GM19463 (cell line): ENCODE measurements at regions not wholly inside any gene's neighbourhood (a gene's known extent, or its start where the extent isn't known, plus 50 kb on each side); places are given as distances from the start of the nearest gene placed in this dataset.
"Not testable (repeated sequence)": the region's sequence is repeated elsewhere in the genome, so short reads cannot be mapped to it uniquely, and the experiment has no call there.

Experiments used
- ATAC-seq: cut with Tn5 transposase; IDR thresholded peaks from one replicate; pipeline ENCODE4 v1.9.1; 2021; ENCODE audit warnings: mild to moderate bottlenecking, moderate library complexity; ENCODE audit not compliant: unreplicated experiment

DNA sequence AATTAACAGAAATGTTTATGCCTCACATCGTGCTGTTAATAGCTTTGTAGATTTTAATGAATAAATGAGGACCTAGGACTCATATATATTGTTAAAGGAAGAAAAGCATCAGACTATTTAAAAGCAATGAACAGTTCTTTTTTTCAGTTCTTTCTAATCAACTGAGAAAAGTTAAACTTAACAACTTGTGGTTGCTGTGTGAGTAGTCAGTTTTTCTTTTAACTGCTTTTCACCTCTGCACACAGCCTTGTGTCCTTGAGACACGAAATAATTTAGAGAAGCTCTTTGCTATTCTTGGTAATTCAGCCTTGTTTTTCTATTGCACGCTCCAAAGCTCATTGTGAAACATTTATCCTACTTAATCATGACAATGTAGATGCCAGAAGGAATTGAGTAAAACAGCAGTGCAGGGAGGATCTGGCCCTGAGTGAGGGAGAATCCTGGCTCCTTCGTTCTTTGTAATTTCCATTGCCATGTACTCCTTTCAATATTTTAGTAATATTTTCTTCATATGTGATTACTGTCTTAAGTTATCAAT is 499.0 kb downstream of the PYDC2 start:
- no peak for ATAC-seq

DNA sequence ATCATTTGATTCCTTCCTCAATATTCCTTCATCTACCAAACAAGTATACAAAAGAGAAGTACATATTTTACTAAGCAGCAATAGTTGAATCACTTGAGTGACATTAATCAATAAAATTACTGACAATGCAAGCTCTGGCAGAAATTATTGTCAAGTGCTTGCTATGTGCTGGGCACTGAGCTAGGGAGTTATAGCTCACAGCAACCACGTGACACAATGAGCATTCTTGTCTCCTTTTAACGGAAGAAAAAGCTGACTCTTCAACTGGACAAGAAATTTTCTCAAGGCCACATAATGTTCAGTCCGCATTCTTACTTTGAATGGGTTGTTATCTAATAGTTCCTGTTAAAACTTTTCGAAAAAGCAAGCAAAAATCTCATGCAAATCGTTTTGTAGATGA is 500.1 kb downstream of the PYDC2 start:
- no peak for ATAC-seq

DNA sequence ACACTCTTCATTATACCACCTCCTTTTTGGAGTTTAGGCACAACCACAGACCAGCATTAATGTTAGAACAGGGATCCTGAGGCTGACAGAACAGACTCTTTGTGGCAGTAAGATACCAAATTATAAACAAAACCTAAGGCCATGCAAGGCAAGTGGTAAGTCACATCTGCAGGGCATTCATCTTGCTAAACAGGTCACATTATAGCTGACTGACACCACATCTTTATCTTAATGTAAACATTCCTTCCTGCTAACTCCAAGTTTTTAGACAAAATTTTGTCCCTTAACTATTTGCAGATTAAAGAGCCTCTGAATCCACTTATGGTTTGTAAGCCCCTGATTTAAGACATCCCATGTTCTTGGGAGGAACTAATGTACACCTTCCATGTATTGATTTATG is 500.6 kb downstream of the PYDC2 start:
- ATAC-seq = no peak

DNA sequence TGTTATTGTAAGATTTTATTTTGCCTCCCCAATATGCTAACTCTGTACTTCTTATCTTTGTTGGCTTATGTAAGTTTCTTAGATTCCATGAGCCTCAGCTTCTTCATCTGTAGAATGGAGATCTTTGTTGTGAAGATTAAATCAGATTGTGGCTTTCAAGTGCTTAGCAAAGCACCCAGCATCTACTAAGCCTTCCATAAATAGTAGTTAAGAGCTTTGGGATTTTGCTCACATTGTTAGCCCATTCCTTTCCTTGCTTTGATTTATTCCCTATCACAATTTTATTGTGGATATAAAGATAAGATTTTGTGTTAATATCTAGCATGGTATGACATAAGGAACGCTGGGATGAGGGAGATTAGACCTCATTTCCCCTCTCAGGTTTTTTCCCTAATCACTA is 501.4 kb downstream of the PYDC2 start:
- ATAC-seq = no peak

DNA sequence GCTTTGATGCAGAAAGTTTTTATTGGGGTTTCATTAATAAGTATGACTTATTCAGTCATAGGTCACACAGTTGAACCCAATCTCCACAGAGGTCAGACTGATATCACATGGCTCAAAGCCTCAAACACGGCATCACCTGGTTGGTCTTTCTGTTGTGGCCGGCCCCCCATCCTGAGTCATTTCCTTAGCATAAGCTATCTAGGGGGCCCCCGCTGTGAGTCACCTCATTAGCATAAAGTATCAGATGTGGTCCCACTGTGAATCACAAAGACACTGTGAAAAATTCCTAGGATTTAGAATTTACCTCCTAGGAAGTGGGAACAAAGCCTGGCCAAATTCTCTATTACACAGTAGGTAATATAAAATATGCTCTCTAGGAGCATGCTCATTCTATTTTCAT is 502.2 kb downstream of the PYDC2 start:
- no peak for ATAC-seq

DNA sequence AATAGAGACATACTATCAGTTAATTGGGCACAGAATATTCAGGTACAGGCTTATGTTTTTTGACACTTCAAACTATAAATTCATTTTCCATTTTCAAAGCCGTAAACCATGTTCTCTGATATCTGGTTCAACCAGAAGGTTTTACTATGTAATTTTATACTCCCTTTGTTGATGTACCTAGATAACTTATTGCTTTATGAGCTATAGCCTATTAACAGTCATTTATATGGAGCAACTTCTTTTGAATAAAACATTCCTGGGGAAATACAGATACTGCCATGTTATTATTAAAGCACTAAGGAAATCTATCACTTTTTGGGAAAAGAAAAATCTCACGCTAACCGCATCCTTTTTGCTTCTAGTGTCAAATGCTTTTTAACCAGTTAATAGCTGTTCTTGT is 505.6 kb downstream of the PYDC2 start:
- ATAC-seq = no peak

DNA sequence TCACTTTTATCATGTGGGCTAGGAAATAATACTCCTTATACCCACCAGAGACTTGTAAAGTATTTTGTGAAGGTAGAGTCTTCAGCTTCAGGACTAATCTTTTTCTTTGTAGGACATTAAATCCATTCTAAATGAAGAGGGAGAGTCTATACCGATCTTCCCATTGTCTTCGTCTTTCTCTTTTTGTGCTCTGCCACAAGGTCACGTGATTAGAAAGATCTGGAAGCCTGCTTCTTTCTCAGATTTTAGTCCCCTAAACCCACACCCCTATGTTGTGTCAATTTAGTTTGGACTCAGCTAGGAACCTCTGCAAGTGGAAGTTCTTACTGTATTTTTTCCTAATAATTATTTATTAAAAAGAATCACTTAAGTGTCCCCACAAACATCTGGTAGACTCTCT is 507.3 kb downstream of the PYDC2 start:
- ATAC-seq = no peak

DNA sequence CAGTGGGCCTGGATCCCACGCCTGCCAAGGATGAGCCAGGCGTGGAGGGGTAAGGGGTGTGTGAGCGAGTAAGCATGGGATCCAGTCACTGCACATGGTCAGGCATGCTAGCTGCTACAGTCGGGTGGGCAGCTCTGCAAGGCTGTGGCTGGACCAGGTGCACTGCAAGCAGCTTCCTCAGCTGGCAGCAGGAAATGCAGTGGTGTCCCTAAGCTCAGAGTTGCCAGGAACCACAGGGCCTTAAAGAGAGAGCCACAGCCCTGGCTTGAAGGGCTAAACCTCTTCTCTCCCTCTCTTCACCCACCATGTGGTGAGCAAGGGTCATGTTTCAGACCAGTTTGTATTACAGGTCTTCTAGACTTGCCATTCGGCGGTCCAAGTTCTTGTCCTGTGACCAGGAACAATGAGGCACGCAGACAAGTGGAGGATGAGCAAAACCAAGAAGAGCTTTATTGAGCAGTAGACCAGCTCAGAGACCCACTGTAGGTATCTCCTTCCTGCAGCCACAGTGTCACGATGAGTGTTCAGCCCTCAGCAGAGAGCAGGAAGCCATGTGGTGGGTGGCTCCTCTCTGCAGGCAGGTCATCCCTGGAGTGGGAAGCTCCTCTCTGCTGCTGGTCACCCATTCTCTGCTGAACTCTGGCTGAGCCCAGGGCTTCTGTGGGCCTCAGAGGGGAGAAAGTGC is 511.9 kb downstream of the PYDC2 start:
- ATAC-seq = no peak

DNA sequence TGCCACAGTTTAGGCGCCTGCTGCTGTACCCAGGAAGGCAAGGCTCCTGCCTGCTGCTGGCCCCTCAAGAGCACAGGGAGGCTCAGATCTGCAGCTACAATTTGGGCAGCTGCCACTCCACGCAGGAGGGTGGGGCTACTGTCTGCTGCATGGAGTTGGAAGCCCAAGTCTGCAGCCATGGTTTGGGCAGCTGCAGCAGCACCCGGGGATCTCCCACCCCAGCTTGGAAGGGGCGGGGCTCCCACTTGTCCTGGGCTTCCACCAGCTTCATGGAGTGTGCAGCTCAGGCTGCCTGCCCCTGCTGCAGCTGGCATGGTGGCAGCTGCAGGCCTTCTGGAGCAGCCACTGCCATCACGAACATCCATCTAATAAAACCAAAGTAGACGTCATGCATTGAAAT is 512.9 kb downstream of the PYDC2 start:
- ATAC-seq = no peak

DNA sequence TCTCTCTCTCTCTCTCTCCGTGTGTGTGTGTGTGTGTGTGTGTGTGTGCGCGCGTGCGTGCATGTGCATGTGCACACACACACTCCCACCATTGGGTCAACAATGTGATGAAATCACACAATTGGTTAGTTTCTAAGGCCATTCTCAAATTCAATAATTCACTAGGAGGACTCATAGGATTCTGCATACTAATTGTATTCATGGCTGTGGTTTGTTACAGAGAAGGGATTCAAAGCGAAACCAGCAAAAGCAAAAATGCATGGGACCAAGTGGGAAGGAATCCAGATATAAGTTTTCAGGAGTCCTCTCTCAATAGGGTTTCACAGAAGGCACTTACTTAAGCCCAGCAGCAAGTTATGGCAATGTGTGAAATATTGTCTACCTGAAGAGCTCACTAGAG is 515.0 kb downstream of the PYDC2 start:
- no peak for ATAC-seq

DNA sequence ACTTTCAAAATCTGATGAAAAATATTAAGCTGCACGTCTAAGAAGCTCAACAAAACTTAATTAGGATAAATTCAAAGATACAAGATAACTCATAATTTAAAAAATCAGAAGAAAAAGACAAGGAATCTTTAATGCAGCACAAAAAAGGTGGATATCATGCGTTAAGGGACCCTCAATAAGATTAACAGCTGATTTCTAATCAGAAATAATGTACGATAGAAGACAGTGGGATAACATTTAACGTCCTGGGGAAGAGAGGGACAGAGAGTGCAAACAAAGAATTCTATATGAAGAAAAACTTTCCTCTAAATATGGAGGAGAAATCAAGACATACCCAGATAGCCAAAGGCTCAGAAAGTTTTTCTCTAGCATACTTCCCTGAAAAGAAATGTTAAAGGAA is 519.5 kb downstream of the PYDC2 start:
- ATAC-seq = no peak

DNA sequence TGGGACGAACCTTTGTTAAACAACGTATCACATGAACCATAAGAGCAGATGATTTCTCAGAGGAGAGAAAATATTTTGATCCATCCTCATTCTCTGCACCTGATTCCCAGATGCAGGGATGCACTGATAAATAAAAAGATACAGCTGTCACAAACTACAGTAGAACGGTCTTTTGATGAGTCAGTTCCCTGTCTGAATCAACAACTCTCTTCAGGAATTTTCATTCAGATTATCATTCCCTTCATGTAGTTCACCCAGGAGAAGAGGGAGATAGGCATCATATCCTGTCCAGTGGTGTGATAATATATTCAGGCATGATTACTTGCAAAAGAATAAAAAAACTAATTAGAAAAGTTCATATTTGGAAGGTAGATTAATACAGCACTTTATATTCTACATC is 521.5 kb downstream of the PYDC2 start:
- ATAC-seq = no peak

DNA sequence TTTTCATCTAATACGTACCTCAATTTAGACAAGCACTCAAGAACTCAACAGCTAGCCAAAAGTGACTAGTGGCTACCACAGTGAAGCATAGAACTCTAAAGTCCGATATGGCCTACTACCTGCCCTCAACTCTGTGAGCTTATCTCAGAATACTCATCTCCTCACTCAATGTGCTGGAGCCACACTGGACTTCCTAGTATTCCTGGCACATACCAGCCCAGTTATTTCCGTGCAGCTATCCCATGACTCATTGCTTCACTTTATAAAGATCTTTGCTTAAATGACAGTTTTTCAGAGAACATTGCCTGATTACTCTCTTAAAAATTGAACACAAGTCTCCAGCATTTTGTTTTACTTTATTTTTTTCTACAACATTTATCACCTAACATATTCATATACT is 524.7 kb downstream of the PYDC2 start:
- no peak for ATAC-seq

DNA sequence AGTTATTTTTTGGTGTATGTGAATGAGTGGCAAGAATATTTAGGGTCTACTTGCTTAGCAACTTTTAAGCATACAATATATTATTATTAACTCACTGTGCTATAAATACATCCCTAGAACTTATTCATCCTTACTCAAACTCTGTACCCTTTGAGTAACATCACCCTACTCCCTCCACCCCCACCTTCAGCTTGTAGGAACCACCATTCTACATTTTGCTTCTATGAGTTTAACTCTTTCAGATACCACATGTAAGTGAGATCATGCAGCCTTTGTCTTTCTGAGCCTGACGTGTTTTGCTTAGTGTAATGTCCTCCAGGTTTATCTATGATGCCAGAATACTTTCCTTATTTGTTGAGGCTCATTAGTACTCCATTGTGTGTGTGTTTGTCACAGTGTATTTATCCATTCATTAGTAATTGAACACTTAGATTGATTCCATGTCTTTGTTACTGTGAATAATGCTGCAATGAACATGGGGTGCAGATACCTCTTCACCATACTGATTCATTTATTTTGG is 526.9 kb downstream of the PYDC2 start:
- no peak for ATAC-seq

DNA sequence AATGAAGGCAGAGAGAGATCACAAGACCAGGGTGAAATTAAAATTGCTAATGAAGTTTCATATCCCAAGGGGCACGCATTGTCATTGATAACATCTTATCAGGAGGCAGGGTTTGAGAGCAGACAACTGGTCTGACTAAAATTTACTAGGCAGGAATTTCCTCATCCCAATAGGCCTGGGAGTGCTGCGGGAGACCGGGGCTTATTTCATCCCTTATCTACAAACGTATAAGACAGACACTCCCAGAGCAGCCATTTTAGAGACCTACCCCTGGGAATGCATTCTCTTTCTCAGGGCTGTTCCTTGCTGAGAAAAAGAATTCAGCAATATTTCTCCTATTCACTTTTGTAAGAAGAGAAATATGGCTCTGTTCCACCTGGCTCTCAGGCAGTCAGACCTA is 533.0 kb downstream of the PYDC2 start:
- ATAC-seq = not testable (repeated sequence)

DNA sequence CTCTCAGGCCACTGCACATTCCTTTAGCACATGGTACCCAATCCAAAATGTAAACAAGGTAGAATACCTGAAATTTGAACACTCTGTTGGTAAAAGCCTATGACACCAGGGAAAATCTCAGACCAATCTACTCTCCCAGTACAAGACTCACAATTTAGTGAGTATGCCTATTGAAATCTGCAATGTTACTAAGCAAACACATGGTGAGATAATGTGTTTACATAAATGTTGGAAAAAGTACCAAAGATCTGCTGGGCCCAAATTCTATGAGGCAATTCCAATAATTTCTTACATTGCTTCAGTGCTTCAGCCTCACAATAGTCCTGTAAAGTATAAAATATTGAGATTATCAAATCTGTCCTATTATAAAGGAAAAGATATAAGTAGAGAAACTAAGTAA is 536.1 kb downstream of the PYDC2 start:
- ATAC-seq = no peak

DNA sequence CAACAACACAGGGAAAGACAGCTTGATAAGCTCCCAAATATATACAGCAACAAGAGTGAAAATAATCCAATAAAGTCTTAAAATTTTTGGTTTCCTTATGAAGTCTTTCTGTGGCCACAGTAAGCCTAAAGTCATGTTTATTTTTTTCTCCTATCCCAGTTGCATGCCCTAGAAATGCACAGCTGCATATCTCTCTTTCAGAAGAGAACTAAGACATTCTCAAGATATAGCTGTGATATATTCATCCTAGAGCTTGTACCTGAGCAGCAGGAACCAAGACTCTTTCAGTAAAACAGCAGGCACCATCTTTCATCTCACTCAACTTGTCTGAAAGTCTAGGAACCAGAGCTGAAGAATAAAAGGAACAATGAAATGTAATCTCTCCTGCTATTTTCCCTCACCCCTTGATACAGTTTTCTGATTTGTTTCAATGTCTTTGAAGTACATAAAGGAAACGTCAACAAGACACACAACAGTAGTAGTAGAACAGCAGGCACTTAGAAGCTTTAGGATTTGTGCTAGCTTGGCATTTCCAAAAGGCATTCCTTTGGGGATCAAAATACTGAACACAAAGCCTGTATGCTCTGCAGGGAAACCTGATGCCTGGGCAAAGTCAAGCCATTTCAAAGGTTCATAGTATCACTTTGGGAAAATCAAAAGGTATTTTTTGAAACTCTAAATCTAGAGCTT is 536.8 kb downstream of the PYDC2 start:
- no peak for ATAC-seq

DNA sequence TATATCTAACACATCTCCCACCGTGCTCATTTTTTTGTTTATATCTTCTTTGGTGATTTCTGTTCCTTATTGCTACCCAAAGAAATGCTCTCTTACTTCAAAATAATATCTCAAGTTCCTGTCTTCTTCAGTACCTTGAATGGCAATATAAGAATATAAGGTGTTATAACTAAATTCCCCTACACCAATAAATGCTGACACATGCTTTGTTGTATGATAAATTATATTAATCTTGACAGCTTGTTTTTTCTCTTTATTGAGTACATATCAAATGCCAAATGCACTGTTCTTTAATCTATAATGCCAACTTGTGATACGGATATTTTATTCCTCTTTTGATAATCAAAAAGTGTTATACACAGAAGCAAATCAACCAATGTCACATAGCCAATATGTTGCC is 540.3 kb downstream of the PYDC2 start:
- ATAC-seq = no peak

DNA sequence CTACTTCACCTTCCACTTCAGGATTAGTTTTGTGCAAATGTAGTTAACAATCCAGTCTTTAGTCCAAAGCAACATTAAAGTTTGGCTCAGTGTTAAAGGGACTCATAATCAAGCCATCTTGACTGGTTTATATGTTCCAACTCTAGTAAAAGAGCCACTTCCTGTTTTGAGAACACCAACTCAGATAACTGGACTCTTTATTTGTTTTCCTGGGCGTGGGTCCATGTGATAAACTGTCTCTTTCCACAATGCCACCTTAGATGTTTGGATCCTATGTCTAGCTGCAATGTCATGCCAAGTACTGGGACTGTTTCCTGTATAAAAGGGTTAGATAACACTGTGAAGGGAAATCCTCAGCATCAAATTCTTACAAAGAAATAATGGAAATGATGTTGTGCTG is 545.0 kb downstream of the PYDC2 start:
- no peak for ATAC-seq

DNA sequence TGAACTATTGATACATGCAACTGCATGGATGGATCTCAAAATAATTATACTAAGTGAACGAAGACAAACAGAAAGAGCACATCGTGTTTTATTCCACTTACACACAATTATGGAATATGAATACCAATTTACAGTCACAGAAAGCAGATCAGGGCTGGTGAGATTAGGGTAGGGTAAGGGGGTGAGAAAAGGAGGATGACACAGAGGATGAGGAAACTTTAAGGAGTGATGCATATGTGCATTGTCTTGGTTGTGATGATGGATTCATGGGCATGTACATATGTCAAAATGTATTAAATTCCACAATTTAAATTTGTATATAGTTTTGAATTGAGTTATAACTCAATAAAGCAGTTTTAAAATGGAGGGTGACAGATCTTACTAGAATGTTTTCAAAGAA is 548.9 kb downstream of the PYDC2 start:
- ATAC-seq = no peak

DNA sequence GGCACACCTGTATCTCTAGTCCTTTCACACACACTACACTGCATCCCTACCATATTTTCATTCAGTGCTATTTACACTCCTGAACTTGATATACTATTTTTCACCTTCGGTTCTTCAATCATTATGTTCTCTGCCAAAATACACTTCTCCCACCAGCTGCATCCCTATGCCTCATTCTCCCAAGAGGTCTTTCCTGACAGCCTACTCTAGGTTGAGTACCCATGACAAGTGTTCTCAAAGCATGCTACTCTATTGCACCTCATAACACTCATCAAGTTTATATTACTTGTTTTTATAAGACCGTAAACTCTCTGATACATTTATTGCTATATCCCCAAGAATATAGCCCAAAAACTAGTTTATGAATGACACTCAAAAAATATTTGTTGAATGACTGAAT is 549.5 kb downstream of the PYDC2 start:
- no peak for ATAC-seq

DNA sequence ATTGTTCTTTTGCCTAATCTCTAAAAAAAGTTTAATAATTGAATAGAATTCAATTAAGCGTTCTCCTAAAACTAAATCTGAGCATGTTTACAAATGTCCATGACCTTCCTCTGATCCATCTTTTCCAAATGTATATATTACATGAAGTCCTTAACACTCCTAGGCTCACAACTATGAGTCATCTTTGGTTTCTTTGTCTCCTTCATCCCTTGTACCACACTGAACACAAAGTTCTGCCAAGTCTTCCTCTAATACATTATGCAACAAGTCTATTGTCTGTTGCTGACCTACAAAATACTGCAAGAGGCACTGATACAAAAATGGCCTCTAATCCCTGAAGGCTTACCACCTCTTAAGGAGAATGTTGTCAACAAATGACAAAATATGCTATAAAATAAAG is 550.2 kb downstream of the PYDC2 start:
- ATAC-seq = no peak
